Body of pancreas (tissue), 4 donors: ENCODE measurements at regions not wholly inside any gene's neighbourhood (a gene's known extent, or its start where the extent isn't known, plus 50 kb on each side); places are given as distances from the start of the nearest gene placed in this dataset.

ENCODE experiments used
- POLR2A ChIP-seq, 3 donors: fragments of 450-650 bp; IDR thresholded peaks; one replicate each; pipeline ENCODE4 v1.6.1; 2016; ENCODE audit warnings: antibody characterized with exemption in 3 of 3, mild to moderate bottlenecking in 2 of 3
- TF ChIP-seq, protein P1 (sequence below), 7 experiments: fragments of 450-650 bp in 4 of 7; fragments of 200-600 bp in 3 of 7; sonication (generic) in 3 of 7; IDR thresholded peaks; one replicate each; pipeline ENCODE4 v1.5.1; 2016 to 2019; ENCODE audit warnings: antibody characterized with exemption in 7 of 7

DNA sequence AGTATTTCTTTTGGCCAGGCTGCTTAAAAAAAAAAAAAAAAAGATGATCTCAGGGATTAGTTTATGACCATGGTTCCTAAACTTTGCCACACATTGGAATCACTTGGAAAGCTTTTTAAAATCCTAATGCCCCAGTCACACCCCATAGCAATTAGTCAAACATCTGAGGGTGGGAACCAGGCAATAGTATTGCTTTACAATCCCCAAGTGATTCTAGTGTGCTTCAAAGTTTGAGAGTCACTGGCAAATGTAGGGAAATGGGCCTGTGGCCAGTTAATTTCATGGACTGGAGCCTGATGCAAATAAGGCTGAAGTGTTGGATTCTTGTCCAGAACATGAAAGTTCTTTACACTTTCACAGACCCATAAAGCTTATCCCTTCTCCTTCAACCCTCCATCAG is 374.6 kb upstream of the ESRRG start:
- TF ChIP-seq, protein P1, sequence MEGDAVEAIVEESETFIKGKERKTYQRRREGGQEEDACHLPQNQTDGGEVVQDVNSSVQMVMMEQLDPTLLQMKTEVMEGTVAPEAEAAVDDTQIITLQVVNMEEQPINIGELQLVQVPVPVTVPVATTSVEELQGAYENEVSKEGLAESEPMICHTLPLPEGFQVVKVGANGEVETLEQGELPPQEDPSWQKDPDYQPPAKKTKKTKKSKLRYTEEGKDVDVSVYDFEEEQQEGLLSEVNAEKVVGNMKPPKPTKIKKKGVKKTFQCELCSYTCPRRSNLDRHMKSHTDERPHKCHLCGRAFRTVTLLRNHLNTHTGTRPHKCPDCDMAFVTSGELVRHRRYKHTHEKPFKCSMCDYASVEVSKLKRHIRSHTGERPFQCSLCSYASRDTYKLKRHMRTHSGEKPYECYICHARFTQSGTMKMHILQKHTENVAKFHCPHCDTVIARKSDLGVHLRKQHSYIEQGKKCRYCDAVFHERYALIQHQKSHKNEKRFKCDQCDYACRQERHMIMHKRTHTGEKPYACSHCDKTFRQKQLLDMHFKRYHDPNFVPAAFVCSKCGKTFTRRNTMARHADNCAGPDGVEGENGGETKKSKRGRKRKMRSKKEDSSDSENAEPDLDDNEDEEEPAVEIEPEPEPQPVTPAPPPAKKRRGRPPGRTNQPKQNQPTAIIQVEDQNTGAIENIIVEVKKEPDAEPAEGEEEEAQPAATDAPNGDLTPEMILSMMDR (IDR thresholded peaks at IDR 0.05), result no peak
- TF ChIP-seq POLR2A (IDR thresholded peaks at IDR 0.05), result no peak
